Left ventricle myocardium inferior (tissue), 1 donor: ENCODE measurements at regions not wholly inside any gene's neighbourhood (a gene's known extent, or its start where the extent isn't known, plus 50 kb on each side); places are given as distances from the start of the nearest gene placed in this dataset.

Experiments used
- DNase-seq: peaks from one replicate; pipeline ENCODE4 v3.0.0-alpha.2; 2020
- H3K27ac ChIP-seq: fragments of 200-600 bp; replicated peaks from 2 replicates; pipeline ENCODE4 v1.8.0; 2021
- H3K27me3 ChIP-seq: fragments of 200-600 bp; 2 replicates; pipeline ENCODE4 v1.8.0; 2021; ENCODE audit warnings: low read depth
- H3K36me3 ChIP-seq: fragments of 200-600 bp; 2 replicates; pipeline ENCODE4 v1.8.0; 2021
- H3K4me1 ChIP-seq: fragments of 200-600 bp; 2 replicates; pipeline ENCODE4 v1.8.0; 2021
- H3K4me3 ChIP-seq: fragments of 200-600 bp; 2 replicates; pipeline ENCODE4 v1.8.0; 2021; ENCODE audit warnings: mild to moderate bottlenecking, moderate library complexity
- H3K9me3 ChIP-seq: fragments of 200-600 bp; replicated peaks from 2 replicates; pipeline ENCODE4 v1.8.0; 2021
- intact Hi-C: fragments of 100-400 bp; cut with micrococcal nuclease; formaldehyde crosslinking; loops from one replicate; pipeline ENCODE4 v1.11.0; 2022
- TF ChIP-seq, protein P1 (sequence below): fragments of 200-600 bp; IDR thresholded peaks from 2 replicates; pipeline ENCODE4 v1.8.0; 2021; ENCODE audit warnings: antibody characterized with exemption, mild to moderate bottlenecking, borderline replicate concordance
- donor health status: DM: no; HTN: yes; CAD: no; lungs with severe emphysema.

GRCh38 chr2:49224426-49225010 lies 70.2 kb upstream of the FSHR start:
- H3K4me1 ChIP-seq: peaks cover 24% of the 10 kb centered on the region
- DNase-seq: peak; percentile 23
- H3K9me3 ChIP-seq: no peaks in the 10 kb centered on the region
- TF ChIP-seq, protein P1, sequence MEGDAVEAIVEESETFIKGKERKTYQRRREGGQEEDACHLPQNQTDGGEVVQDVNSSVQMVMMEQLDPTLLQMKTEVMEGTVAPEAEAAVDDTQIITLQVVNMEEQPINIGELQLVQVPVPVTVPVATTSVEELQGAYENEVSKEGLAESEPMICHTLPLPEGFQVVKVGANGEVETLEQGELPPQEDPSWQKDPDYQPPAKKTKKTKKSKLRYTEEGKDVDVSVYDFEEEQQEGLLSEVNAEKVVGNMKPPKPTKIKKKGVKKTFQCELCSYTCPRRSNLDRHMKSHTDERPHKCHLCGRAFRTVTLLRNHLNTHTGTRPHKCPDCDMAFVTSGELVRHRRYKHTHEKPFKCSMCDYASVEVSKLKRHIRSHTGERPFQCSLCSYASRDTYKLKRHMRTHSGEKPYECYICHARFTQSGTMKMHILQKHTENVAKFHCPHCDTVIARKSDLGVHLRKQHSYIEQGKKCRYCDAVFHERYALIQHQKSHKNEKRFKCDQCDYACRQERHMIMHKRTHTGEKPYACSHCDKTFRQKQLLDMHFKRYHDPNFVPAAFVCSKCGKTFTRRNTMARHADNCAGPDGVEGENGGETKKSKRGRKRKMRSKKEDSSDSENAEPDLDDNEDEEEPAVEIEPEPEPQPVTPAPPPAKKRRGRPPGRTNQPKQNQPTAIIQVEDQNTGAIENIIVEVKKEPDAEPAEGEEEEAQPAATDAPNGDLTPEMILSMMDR: no peak
- H3K36me3 ChIP-seq: no peaks in the 10 kb centered on the region
- intact Hi-C loops: no loop called here
- peak overlapping the region; percentile 30 for H3K27ac ChIP-seq
- H3K4me3 ChIP-seq: no peak overlapping the region
- H3K27me3 ChIP-seq: no peaks in the 10 kb centered on the region

DNA sequence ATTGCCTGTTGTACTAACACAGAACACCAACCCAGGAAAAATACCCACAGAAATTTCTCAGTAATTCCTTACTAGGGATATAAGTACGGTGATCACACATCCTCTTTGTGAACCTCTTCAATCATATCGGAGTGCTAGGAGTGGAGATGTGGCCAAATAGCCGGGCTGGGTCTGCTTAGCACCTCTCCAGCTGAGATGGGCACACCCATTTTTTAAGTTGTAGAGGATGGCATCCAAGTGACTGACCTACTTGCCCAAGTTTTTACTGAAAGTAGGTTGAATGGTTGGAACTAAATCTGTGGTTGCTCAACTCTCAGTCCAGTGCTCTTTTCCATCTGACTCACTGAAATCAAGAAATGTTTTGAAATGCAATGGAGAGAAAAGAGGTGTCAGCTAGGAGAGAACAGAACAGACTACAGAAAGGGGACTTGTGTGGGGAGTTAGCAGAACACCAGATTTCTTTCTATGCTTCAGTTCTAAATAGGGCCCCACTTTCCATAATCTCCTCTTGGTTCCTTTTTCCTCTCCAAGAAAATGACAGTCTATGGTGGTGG lies 68.7 kb upstream of the FSHR start:
- TF ChIP-seq, protein P1: no peak
- H3K27me3 ChIP-seq: no peaks in the 10 kb centered on the region
- H3K9me3 ChIP-seq: no peaks in the 10 kb centered on the region
- intact Hi-C loops: no loop called here
- DNase-seq: no peak
- no peak overlapping the region for H3K4me3 ChIP-seq
- H3K4me1 ChIP-seq: peaks cover 24% of the 10 kb centered on the region
- H3K36me3 ChIP-seq: no peaks in the 10 kb centered on the region
- H3K27ac ChIP-seq: no peak overlapping the region

- DNase-seq: no peak
- intact Hi-C loops: no loop called here
- TF ChIP-seq, protein P1: no peak
- H3K4me1 ChIP-seq: peaks cover 14% of the 10 kb centered on the region
- H3K9me3 ChIP-seq: no peaks in the 10 kb centered on the region
- H3K36me3 ChIP-seq: no peaks in the 10 kb centered on the region
- H3K27ac ChIP-seq: no peak overlapping the region
- H3K27me3 ChIP-seq: no peaks in the 10 kb centered on the region
- H3K4me3 ChIP-seq: no peak overlapping the region
Measured at GRCh38 chr2:49219741-49220140, 65.4 kb upstream of the FSHR start.

GRCh38 chr2:49210191-49210590 lies 55.9 kb upstream of the FSHR start:
- intact Hi-C loops: no loop called here
- H3K9me3 ChIP-seq: peaks cover 5% of the 10 kb centered on the region
- H3K36me3 ChIP-seq: no peaks in the 10 kb centered on the region
- H3K27ac ChIP-seq: no peak overlapping the region
- H3K4me1 ChIP-seq: no peaks in the 10 kb centered on the region
- TF ChIP-seq, protein P1: no peak
- H3K27me3 ChIP-seq: peaks cover 5% of the 10 kb centered on the region
- DNase-seq: no peak
- H3K4me3 ChIP-seq: no peak overlapping the region

GRCh38 chr2:49207204-49207603 lies 52.9 kb upstream of the FSHR start:
- Histone ChIP-seq H3K9me3 (no peaks in the 10 kb centered on the region), H3K36me3 (no peaks in the 10 kb centered on the region), H3K27me3 (peaks cover 5% of the 10 kb centered on the region), H3K4me1 (no peaks in the 10 kb centered on the region), H3K27ac (no peak overlapping the region), H3K4me3 (no peak overlapping the region)
- intact Hi-C loops: no loop called here
- TF ChIP-seq, protein P1: no peak
- DNase-seq: no peak
